IPS-NIHi11 (cell line): ENCODE measurements at regions not wholly inside any gene's neighbourhood (a gene's known extent, or its start where the extent isn't known, plus 50 kb on each side); places are given as distances from the start of the nearest gene placed in this dataset.

Experiments used
- DNase-seq: peaks from one replicate; pipeline ENCODE4 v3.0.0; 2012; ENCODE audit warnings: mixed read lengths, low spot score

GRCh38 chr1:172887162-172887561, 163.6 kb downstream of the TNFSF18 start:
- no peak for DNase-seq

GRCh38 chr1:172893146-172893841, 157.4 kb downstream of the TNFSF18 start:
- DNase-seq = no peak

GRCh38 chr1:172894349-172895049, 156.2 kb downstream of the TNFSF18 start:
- DNase-seq = no peak

- DNase-seq = no peak
Measured at GRCh38 chr1:172895050-172895460, 155.7 kb downstream of the TNFSF18 start.

- DNase-seq = no peak
Measured at GRCh38 chr1:172895761-172896160, 155.0 kb downstream of the TNFSF18 start.

GRCh38 chr1:172897738-172898137, 153.0 kb downstream of the TNFSF18 start:
- DNase-seq = no peak

GRCh38 chr1:172898866-172899265, 151.9 kb downstream of the TNFSF18 start:
- DNase-seq = no peak

- DNase-seq = no peak
Measured at GRCh38 chr1:172900376-172900997, 150.3 kb downstream of the TNFSF18 start.

- no peak for DNase-seq
Measured at GRCh38 chr1:172902200-172902599, 148.5 kb downstream of the TNFSF18 start.

GRCh38 chr1:172902861-172903381, 147.8 kb downstream of the TNFSF18 start:
- DNase-seq = no peak

- DNase-seq = no peak
Measured at GRCh38 chr1:172903581-172904220, 147.0 kb downstream of the TNFSF18 start.

GRCh38 chr1:172905452-172905851, 145.3 kb downstream of the TNFSF18 start:
- no peak for DNase-seq

GRCh38 chr1:172906778-172907592, 143.8 kb downstream of the TNFSF18 start:
- no peak for DNase-seq

- DNase-seq = no peak
Measured at GRCh38 chr1:172907834-172908326, 142.9 kb downstream of the TNFSF18 start.

- no peak for DNase-seq
Measured at GRCh38 chr1:172909606-172910326, 141.0 kb downstream of the TNFSF18 start.

- no peak for DNase-seq
Measured at GRCh38 chr1:172912765-172913260, 137.9 kb downstream of the TNFSF18 start.

- DNase-seq = no peak
Measured at GRCh38 chr1:172914501-172915144, 136.1 kb downstream of the TNFSF18 start.

- no peak for DNase-seq
Measured at GRCh38 chr1:172915271-172915670, 135.5 kb downstream of the TNFSF18 start.

- DNase-seq = no peak
Measured at GRCh38 chr1:172916116-172916515, 134.6 kb downstream of the TNFSF18 start.

GRCh38 chr1:172917972-172918371, 132.8 kb downstream of the TNFSF18 start:
- DNase-seq = peak; percentile 22
